Heart left ventricle (tissue), 13 donors: ENCODE measurements at regions not wholly inside any gene's neighbourhood (a gene's known extent, or its start where the extent isn't known, plus 50 kb on each side); places are given as distances from the start of the nearest gene placed in this dataset.

ENCODE experiments used
- POLR2A ChIP-seq, 2 donors: fragments of 450-650 bp; IDR thresholded peaks; one replicate each; pipeline ENCODE4 v1.6.1; 2017; ENCODE audit warnings: antibody characterized with exemption in 2 of 2, mild to moderate bottlenecking in 2 of 2, moderate library complexity in 2 of 2
- TF ChIP-seq, protein P1 (sequence below), 12 donors: fragments of 200-600 bp; sonication (generic) in 4 of 12; IDR thresholded peaks; one replicate each; pipeline versions ENCODE4 v1.5.0 to v1.8.0; 2018 to 2022; ENCODE audit warnings: antibody characterized with exemption in 12 of 12, mild to moderate bottlenecking in 5 of 12
- donor health status: ischemic (EF 13 %, LVEDD 7.1; RV severe dilation, severe dysfunction).
- donor health status: DM: no; HTN: yes; CAD: no.
- donor health status: DM: no; HTN: no; CAD: no.
- donor health status: ischemic (EF 25% LVEDD 6.9; RV normal size, moderate dysfunction).
- donor health status: ischemic (EF 25% LVEDD 5.7; RV mildly dilated, moderate dysfunction).
- donor health status: ischemic (EF 35%, LVEDD 5.7; RV mildly dilated, moderate dysfunction).
- donor health status: nonischemic (EF 11% LVEDD 7.7; RV severe dilation, severe dysfunction).
- donor health status: DM: yes; HTN: yes; CAD: no.
- donor health status: PGD.
- donor health status: ischemic (EF 29% LVEDD 5.4; RV normal size, mild dysfunction).
- donor health status: nonischemic (EF 23%, LVEDD 6.1; RV moderate dilation, normal function).

DNA sequence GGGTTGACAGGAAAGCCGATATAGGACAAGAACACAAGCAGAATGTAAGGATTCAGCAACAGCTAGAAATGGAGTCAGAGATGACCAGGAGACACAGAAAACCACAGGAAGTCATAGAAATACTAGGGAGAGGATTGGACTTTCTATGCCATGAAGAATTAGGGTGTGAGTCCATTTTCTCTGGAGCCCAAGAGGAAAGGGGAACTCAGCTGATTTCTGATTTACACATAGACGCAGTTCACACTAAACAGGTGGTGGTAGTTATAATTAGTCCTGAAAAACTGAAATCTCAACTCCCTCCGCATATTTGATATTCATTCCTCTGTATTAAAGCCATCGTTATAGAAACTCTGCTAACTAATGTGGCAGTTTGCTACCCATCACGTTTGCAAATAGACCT, 292.7 kb upstream of the STT3B start:
- TF ChIP-seq, protein P1, sequence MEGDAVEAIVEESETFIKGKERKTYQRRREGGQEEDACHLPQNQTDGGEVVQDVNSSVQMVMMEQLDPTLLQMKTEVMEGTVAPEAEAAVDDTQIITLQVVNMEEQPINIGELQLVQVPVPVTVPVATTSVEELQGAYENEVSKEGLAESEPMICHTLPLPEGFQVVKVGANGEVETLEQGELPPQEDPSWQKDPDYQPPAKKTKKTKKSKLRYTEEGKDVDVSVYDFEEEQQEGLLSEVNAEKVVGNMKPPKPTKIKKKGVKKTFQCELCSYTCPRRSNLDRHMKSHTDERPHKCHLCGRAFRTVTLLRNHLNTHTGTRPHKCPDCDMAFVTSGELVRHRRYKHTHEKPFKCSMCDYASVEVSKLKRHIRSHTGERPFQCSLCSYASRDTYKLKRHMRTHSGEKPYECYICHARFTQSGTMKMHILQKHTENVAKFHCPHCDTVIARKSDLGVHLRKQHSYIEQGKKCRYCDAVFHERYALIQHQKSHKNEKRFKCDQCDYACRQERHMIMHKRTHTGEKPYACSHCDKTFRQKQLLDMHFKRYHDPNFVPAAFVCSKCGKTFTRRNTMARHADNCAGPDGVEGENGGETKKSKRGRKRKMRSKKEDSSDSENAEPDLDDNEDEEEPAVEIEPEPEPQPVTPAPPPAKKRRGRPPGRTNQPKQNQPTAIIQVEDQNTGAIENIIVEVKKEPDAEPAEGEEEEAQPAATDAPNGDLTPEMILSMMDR (IDR thresholded peaks at IDR 0.05): no peak
- no peak for TF ChIP-seq POLR2A (IDR thresholded peaks at IDR 0.05)
